SHP77 treated with DMSO at 0.1 percent for 48 hours (cell line): ENCODE measurements at regions not wholly inside any gene's neighbourhood (a gene's known extent, or its start where the extent isn't known, plus 50 kb on each side); places are given as distances from the start of the nearest gene placed in this dataset.

ENCODE experiments used
- DNase-seq: peaks from one replicate; lab custom pipeline; 2025; lab: John Stamatoyannopoulos, UW

DNA sequence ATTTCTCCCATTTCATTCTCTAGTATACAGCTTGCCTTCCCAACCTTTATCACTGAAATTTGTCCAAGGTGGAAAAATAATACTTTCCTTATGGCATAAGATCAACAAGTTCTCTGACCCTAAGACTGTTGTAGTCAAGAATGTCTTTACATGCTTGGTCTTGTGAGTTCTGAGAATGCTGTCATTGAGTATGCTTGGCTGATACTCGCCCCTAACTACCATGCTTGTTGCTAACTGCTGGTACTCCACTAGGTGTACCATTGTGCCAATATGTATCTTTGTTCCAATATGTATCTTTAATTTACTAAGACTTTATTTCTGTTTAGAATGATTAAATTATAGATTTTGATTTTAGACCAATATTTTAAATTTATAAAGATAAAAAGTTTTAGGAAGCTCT, 796.4 kb downstream of the PCDH7 start:
- no peak for DNase-seq

DNA sequence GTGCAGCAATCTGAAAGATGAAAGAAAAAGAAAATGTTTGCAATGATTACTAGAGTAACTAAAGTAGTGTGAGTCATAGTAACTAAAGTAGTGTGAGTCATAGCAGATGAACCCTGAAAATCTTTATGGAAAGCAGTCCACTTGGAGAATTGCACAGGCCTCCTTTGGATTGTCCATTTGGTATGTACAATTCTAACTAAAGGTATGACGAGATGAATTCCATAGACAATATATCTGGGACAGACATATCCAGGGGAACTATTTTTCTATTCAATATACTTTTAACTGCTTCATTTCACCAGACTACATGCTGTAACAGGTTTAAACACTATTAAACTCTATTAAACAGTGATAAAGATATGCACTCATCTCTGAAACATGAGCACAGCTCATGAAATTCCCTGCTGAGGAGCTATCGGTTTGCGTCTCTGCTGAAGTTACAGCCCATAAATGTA, 798.7 kb downstream of the PCDH7 start:
- DNase-seq = no peak

DNA sequence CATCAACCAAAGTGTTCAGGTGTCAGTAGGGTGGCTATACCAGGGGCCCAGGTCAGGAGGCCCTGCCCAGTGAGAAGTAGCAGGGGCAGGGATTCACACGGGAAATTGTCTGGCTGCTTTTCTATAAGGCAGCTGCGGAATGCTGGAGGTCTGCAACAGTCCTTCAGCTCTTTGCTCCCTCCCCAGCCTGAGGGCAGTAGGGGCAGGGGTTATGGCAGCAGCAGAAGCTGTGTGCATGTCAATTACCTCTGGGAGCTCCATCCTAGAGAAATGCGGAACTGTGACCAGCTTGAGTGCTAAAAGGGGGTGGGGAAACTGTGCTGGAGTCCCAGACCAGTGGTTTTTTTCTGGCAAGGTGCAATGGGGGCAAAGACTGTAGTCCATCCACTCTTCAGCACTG, 810.4 kb downstream of the PCDH7 start:
- DNase-seq = no peak

DNA sequence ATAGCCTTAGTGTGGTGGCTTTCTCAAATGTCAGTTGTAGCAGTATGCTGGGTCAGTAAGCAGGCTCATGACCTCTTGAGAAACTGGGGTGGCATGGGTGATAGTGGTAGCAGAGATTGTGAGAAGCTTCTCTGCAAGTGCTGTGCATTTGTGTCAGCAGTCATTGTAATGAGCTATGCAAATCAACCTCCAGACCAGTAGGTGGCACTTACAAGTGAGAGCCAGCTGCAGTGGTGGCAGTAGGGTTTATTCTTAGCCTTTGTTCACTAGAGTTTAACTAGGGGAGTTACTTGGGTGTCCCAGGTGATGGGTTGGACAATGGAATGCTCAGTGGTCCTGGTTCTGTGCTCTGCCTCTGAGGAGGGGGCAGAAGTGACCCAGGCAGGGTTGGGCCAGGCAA, 818.7 kb downstream of the PCDH7 start:
- no peak for DNase-seq

DNA sequence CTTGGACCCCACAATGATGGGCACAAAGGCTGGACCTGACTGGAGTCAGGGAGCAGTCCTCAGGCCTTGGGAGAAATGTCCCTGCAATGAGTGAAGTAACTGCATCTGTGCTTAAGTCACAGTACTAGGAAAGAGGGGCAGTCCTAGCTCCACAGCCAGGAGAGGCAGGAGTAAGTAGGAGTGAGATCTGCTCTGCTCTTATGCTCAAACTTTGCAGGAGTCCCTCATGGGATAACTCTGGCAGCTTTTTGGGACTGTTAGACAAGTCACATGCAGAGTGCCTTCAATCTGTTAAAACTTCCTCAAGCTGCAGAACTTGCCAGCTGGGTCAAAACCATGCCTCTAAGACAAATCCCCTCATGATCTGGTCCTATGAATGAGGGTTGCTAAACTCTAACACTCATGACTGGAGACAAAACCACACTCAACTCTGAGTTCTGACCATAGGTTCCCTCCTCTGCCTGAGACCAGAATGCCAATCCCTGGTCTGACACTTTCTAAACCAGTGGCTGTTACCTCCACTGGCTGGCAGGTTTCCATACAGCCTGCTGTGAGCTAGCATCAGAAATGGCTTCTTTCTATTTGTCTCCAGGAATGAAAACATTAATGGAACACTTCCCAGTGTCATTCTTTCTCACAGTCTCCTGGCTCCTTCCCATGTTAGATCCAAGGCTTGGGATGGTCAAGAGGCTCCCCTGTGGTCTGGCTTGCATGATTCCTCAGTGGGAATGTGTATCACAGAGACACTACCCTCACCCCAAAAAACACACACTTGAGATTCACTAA, 819.3 kb downstream of the PCDH7 start:
- DNase-seq = no peak

DNA sequence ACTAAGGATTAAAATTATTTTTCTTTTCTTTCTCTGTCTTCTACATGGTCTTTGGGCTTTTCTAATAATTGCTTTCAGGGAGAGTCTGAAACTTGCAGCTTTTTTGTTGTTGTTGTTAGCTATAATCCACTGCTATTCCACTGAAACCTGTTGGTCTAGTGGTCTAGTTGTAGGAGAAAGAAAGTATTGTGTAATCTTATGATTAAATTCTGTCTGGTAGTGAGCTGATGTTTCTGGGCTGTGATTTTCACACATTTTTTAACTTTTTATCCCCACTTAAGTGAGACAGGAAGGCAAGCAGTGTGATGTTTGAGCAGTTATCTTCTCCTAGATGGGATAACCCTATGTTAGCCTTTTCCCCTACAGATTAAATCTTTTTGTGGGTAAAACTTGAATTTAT, 825.2 kb downstream of the PCDH7 start:
- DNase-seq = no peak

DNA sequence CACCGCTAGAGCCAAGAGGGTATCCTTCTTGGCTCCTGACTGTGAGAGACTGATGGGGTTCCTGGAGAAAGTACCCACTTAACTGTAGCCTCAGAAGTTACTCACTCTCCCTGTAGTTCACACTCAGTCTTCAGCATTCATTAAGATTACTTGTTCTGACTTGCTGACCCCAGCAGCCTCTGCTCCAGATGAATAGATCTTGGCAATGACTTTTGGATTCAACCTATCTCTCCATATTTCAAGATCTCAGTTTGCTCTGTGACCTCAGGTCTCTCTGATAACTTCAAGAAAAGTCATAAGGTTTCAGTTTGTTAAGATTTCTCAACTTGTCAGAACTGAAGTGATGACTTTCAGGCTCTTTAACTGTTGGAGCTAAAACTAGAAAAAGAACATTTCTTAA, 825.6 kb downstream of the PCDH7 start:
- no peak for DNase-seq

DNA sequence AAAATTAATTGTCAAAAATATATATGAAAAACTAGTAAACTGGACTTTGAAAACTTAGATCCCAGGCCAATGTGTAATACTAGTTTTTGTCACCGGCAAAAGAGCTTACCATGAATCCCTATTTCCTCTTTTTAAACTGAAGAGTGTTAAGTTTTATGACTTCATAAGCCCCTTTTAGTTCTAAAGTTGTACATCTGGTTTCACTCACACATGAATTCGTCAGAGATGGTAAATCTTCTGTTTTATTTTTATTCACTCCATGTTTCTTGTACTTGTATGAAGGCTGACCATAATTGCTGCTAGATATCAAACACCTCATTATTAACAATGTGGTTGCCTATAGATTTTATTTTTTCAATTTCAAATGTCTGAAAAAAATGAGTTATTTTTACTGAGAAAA, 827.9 kb downstream of the PCDH7 start:
- DNase-seq = no peak

DNA sequence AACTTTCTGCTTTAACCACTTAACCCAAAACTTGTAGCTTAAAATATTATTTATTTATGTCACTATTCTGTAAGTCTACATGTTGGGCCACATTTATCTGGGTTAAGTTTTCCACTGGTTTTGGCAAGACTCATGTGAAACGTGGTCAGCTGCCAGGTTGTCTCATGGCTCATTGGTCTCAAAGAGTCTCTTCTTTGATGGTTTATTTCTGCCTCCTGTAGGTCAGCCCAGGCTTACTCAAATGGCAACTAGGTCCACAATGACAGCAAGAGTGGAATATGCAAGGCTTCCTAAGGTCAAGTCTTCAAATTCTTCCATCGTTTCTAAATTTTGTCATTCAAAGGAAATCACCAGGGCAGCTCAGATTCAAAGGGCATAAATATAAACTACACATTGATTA, 828.7 kb downstream of the PCDH7 start:
- no peak for DNase-seq

DNA sequence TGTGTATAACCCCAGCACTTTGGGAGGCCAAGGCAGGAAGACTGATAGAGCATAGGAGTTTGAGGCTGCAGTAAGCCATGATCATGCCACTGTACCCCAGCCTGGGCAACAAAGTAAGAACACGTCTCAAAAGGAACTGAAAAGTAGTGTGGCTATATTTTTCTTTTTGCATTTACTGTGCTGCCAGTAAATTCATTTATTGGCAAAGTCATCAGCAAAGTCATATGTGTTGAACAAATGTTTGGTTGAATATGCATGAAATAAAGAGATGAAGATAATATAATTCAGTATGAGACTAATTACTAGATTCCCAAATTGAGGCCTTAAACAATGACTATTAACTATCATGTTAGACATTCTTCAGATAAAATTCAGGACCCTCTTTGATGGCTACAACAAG, 829.1 kb downstream of the PCDH7 start:
- no peak for DNase-seq

DNA sequence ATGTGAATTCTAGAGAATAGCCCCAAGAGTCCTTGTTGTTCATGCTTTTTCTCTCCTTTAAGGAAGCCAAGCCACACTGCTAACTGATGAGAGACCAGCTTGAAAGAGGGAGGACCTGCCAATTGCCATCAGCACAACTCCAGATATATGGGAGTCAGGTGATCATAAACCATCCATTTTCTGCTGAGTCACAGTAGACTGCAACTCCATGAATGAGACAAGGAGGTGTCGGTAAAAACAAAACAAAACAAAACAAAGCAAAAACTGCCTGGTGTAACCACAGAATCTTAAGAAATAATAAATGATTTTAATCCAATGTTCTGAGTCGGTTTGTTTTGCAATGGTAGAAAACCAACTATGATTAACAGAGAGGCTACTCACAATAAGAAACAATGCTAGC, 837.3 kb downstream of the PCDH7 start:
- no peak for DNase-seq

DNA sequence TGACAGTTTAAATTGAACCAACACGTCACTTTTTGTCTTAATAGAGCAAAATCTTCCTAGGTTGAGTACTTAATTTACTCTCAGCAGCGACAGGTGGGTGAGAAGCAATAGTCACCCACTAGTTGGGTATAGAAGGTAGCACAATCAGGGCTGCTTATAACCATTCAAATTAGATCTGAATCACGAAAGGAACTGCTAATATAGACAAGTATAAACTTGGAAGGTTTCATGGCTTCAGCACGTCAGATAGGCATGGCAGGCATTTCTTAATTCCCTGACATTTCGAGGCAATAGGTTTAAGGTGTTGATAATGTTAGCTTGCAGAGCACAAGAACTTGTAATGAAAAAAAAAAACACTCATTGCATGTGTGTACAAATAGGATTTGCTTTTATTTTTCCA, 853.4 kb downstream of the PCDH7 start:
- no peak for DNase-seq

DNA sequence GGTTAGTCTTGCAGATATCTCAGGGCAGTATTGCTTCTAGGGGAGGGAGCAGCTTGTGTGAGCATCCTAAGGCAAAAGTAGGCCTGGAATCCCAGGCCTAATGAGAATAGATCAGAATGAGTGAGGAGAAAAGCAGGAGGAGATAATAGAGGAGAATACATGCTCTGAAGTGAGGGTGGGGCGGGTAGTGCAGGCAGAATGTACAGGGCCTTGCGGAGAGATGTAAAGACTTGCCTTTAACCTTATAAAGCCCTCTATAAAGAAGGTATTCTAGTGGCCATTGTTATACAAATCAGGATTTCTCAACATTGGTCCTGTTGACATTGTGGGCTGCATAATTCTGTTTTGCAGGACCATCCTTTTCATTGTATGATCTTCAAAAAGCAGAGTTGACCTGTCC, 855.3 kb downstream of the PCDH7 start:
- DNase-seq = no peak

DNA sequence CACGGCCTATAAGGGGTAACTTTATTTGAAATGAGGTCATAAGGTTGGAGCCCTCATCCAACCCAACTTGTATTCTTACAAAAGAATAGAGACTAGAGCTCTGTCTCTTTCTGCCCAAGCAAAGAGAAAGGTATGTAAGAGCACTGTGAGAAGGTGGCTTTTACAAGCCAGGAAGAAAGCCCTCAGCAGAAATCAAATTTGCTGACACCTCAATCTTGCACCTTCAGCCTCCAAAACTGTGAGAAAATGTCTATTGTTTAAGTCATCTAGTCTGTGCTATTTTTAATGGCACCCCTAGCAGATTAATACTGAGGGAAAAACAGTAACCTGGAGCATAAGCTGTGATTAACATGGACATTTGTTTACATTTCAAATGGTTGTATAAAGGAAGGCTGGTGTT, 860.7 kb downstream of the PCDH7 start:
- DNase-seq = no peak

DNA sequence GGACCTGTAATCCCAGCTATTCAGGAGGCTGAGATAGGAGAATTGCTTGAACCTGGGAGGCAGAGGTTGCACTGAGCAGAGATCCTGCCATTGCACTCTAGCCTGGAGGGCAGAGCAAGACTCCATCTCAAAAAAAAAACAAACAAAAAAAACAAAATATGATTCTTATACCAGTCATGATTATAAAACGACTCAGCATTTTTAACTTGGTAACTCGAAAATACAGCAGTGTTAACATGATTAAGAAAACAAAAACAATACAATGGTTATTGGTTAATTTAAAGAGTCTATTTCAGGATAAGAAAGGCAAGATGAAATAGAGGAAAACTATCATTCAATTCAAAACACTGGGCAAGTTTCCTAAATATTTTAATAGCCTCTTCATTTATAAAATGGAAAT, 865.3 kb downstream of the PCDH7 start:
- DNase-seq = no peak

DNA sequence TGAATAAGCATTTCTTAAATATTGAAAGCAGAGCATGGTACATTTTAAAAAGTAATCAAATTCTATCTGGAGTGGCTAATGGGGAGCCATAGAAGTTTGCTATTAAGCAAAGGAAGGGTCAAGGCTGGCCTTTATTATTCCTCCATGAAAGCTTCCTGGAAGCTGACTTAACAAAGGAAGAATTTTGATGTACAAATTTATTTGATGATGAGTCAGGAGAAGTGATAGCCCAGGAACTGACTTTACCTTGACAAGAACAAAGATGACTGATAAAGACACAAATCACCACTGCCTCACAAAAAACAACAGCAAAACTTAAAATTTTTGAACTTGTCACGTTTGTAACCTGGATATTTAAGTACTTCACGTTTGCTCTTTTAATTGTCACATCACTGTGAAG, 872.1 kb downstream of the PCDH7 start:
- DNase-seq = no peak

DNA sequence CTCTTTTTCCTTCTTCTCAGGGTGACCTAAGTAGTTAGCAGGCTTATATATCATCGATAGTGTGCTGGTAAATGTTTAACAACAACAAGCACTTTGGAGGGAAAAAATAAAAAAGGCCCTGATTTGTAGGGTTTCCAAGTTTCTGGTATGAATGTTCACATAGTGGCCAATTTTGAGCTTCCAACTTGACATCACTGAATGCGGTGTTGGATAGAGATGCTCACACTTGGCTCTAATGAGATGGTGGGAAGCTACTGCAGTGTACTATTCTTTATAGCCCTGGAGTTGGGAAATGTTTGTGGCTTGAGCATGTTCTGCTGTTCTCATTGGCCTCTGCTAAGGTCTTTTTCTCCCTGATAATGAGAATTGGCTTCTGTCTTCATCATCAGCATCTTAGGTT, 875.3 kb downstream of the PCDH7 start:
- no peak for DNase-seq

DNA sequence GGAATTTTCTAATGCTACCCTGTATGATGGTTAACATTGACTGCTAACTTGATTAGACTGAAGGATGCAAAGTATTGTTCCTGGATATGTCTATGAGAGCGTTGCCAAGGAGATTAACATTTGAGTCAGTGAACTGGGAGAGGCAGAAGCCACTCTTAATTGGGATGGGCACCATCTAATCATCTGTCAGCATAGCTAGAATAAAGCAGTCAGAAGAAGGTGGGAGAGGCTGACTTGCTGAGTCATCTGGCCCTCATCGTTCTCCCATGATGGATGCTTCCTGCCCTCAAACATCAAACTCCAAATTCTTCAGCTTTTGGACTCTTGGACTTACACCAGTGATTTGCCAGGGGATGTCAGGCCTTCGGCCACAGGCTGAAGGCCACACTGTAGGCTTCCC, 878.5 kb downstream of the PCDH7 start:
- no peak for DNase-seq

DNA sequence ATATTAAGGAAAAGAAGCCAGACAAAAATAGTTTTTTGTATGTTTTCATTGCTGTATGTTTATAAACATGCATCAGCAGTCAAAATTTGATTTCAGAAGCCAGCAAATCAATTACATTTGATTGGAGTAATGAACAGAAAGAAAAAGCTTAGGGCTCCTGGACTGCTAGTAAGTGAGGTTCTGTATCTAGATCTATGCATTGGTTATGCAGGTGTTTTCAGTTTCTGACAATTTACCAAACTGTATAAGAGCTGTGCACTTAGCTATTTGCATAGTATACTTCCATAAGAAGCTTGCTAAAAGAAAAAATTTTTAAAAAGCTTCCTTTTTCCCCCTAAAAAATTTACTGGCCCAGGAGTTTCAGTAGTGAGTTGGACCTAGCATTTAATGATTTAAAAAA, 881.6 kb downstream of the PCDH7 start:
- DNase-seq = no peak

DNA sequence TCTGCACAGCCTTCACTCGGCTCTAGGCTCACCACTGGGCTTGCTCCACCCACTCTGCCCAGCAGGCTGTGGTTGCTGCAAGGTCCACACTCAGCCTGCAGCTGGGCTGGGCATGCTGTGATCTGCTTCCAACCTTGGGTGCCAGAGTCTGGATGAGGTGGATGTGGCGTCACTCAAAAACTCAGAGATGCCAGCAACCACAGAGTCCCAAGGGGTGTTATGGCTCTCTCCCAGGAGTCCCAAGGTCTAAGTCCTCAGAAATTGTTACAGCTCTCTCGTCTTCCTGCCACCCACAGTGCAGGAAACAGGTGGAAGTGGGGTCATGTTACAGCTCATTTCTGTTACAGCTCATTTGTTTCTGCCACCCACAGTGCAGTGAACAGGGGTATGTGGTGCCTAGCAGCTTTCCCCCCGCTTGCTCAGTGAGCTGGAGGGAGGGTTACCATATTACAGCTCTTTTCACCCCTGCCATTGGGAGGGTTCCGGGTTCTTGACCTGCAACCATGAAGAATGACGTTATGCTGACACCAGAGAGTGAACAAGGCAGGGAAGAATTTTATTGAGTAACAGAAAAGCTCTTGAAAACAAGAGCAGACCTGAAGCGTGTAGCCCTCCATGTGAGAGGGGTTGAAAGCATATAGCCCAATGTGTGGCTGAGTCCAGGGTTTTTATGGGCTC, 893.9 kb downstream of the PCDH7 start:
- DNase-seq = peak; percentile 21

DNA sequence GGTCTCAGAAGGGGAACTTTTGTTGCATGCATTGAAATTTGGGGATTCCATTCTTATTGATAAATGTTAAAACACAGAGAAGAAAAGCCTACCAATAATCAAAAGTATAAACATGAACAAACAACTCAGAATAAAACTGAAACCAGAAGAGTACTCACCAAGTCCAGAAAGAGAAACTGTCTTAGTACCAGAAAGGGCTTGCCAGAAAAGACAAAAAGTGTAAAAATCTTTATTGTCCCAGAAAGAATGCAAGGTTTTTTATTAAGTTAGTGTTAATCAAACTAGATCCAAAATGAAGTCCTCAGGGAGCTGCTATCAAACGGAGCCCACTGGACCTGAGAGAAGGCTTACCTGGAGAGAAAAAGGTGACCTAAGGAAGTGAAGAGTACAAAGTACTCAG, 897.5 kb downstream of the PCDH7 start:
- no peak for DNase-seq

DNA sequence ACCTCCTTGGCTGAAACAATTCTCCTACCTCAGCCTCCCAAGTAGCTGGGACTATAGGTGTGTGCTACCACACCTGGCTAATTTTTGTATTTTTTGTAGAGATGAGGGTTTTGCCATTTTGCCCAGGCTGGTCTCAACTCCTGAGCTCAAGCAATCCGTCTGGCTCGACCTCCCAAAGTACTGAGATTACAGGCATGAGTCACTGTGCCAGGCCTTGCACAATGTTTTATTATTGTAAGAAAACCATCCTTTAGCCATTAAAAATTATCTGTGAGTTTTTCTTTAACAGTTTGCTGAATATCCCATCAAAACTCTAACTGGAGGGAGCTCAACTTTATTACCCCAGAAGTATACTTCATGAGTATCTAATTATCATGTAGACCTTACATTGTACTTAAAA, 900.3 kb downstream of the PCDH7 start:
- DNase-seq = no peak

DNA sequence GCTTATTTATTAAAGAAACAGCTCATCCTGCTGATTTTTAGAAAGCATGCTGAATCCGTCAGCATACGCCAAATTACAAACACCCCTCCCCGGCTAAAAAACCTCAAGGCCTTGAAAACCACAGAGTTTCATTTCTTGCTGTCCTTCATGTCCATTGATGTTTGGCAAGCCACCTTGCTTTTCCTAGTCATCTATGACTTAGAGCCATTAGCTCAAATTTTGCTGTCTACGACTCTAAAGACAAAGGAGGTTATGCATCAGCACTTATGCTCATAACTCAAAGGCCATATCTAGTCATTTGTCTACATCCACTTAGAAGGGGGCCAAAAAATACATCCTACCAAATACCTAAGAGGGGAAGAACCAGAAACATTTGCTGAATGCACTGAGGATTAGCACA, 925.1 kb downstream of the PCDH7 start:
- no peak for DNase-seq

DNA sequence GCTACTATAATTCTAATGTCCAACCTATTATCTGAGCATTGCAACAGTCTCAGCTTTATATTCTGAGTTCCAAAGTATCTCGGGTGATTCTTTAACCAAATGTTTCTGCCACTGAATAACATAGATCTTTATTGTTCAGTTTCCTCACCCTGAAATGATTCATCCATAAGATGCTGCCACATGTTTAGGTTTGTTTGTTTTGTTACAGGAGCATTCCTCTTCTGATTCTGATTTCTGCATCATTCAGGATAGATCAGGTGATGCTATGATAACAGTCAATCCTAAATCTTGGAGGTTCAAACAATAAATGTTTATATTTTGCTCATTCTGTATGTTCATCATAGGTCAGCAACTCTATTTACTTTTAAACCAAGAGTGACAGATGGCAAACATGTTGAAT, 927.6 kb downstream of the PCDH7 start:
- no peak for DNase-seq
